ENCODE measurements at regions not wholly inside any gene's neighbourhood (a gene's known extent, or its start where the extent isn't known, plus 50 kb on each side); places are given as distances from the start of the nearest gene placed in this dataset.
"Not testable (repeated sequence)": the region's sequence is repeated elsewhere in the genome, so short reads cannot be mapped to it uniquely, and the experiment has no call there.

GRCh38 chr2:34162231-34162630, 563.1 kb upstream of the FAM98A start:
- H3K27me3 ChIP-seq (replicated peaks in 2 of 5; ENCODE audit: control insufficient read depth in 4 of 5, insufficient read depth in 5 of 5, low read length in 4 of 5): no peaks in the 10 kb centered on the region
- H3K27ac ChIP-seq (ENCODE audit: insufficient read depth in 1 of 2, low read depth in 1 of 2, low read length in 2 of 2, poor library complexity in 1 of 2, severe bottlenecking in 2 of 2): no peak overlapping the region
- ChIA-PET CTCF (no interaction called here), POLR2A (no interaction called here)
- H3K9me3 ChIP-seq (ENCODE audit: control extremely low read depth in 1 of 5, control insufficient read depth in 4 of 5, insufficient read depth in 2 of 5, low read depth in 1 of 5, low read length in 4 of 5): no peaks in the 10 kb centered on the region
- H3K4me1 ChIP-seq (ENCODE audit: control extremely low read depth in 1 of 4, control insufficient read depth in 4 of 4, insufficient read depth in 4 of 4, low read length in 3 of 4): no peaks in the 10 kb centered on the region
- H3K36me3 ChIP-seq (ENCODE audit: control insufficient read depth in 4 of 4, insufficient read depth in 4 of 4, low read length in 3 of 4): no peaks in the 10 kb centered on the region
- H3K4me3 ChIP-seq (ENCODE audit: control insufficient read depth in 1 of 7, extremely low read depth in 1 of 7, insufficient read depth in 4 of 7, low read depth in 2 of 7, low read length in 6 of 7): no peak overlapping the region
- 100% methylated on average over 3 of the region's 4 CpGs for WGBS (ENCODE audit: insufficient coverage)
- no peak for DNase-seq

- CTCF ChIA-PET: no interaction called here
- no peak for DNase-seq
- H3K4me3 ChIP-seq (ENCODE audit: control insufficient read depth in 1 of 7, extremely low read depth in 1 of 7, insufficient read depth in 4 of 7, low read depth in 2 of 7, low read length in 6 of 7): no peak overlapping the region
- H3K27ac ChIP-seq (ENCODE audit: insufficient read depth in 1 of 2, low read depth in 1 of 2, low read length in 2 of 2, poor library complexity in 1 of 2, severe bottlenecking in 2 of 2): no peak overlapping the region
- no peaks in the 10 kb centered on the region for H3K36me3 ChIP-seq (ENCODE audit: control insufficient read depth in 4 of 4, insufficient read depth in 4 of 4, low read length in 3 of 4)
- POLR2A ChIA-PET: no interaction called here
- WGBS (ENCODE audit: insufficient coverage): 93% methylated on average over 3 of the region's 3 CpGs
- no peaks in the 10 kb centered on the region for H3K4me1 ChIP-seq (ENCODE audit: control extremely low read depth in 1 of 4, control insufficient read depth in 4 of 4, insufficient read depth in 4 of 4, low read length in 3 of 4)
- H3K9me3 ChIP-seq (ENCODE audit: control extremely low read depth in 1 of 5, control insufficient read depth in 4 of 5, insufficient read depth in 2 of 5, low read depth in 1 of 5, low read length in 4 of 5): no peaks in the 10 kb centered on the region
- no peaks in the 10 kb centered on the region for H3K27me3 ChIP-seq (replicated peaks in 2 of 5; ENCODE audit: control insufficient read depth in 4 of 5, insufficient read depth in 5 of 5, low read length in 4 of 5)
Observed at GRCh38 chr2:34161549-34161948, 562.5 kb upstream of the FAM98A start.

GRCh38 chr2:34159901-34160300, 560.8 kb upstream of the FAM98A start:
- H3K27me3 ChIP-seq (replicated peaks in 2 of 5; ENCODE audit: control insufficient read depth in 4 of 5, insufficient read depth in 5 of 5, low read length in 4 of 5): no peaks in the 10 kb centered on the region
- POLR2A ChIA-PET: no interaction called here
- no peak overlapping the region for H3K27ac ChIP-seq (ENCODE audit: insufficient read depth in 1 of 2, low read depth in 1 of 2, low read length in 2 of 2, poor library complexity in 1 of 2, severe bottlenecking in 2 of 2)
- no peaks in the 10 kb centered on the region for H3K36me3 ChIP-seq (ENCODE audit: control insufficient read depth in 4 of 4, insufficient read depth in 4 of 4, low read length in 3 of 4)
- no CpG with 5 or more reads among the region's 2 CpGs for WGBS (ENCODE audit: insufficient coverage)
- CTCF ChIA-PET: no interaction called here
- no peak for DNase-seq
- no peaks in the 10 kb centered on the region for H3K9me3 ChIP-seq (ENCODE audit: control extremely low read depth in 1 of 5, control insufficient read depth in 4 of 5, insufficient read depth in 2 of 5, low read depth in 1 of 5, low read length in 4 of 5)
- H3K4me1 ChIP-seq (ENCODE audit: control extremely low read depth in 1 of 4, control insufficient read depth in 4 of 4, insufficient read depth in 4 of 4, low read length in 3 of 4): no peaks in the 10 kb centered on the region
- no peak overlapping the region for H3K4me3 ChIP-seq (ENCODE audit: control insufficient read depth in 1 of 7, extremely low read depth in 1 of 7, insufficient read depth in 4 of 7, low read depth in 2 of 7, low read length in 6 of 7)

GRCh38 chr2:34153484-34153883, 554.4 kb upstream of the FAM98A start:
- 100% methylated on average over 1 of the region's 1 CpG for WGBS (ENCODE audit: insufficient coverage)
- no peak overlapping the region for H3K27ac ChIP-seq (ENCODE audit: insufficient read depth in 1 of 2, low read depth in 1 of 2, low read length in 2 of 2, poor library complexity in 1 of 2, severe bottlenecking in 2 of 2)
- no peak overlapping the region for H3K4me3 ChIP-seq (ENCODE audit: control insufficient read depth in 1 of 7, extremely low read depth in 1 of 7, insufficient read depth in 4 of 7, low read depth in 2 of 7, low read length in 6 of 7)
- no peaks in the 10 kb centered on the region for H3K4me1 ChIP-seq (ENCODE audit: control extremely low read depth in 1 of 4, control insufficient read depth in 4 of 4, insufficient read depth in 4 of 4, low read length in 3 of 4)
- H3K9me3 ChIP-seq (ENCODE audit: control extremely low read depth in 1 of 5, control insufficient read depth in 4 of 5, insufficient read depth in 2 of 5, low read depth in 1 of 5, low read length in 4 of 5): no peaks in the 10 kb centered on the region
- H3K27me3 ChIP-seq (replicated peaks in 2 of 5; ENCODE audit: control insufficient read depth in 4 of 5, insufficient read depth in 5 of 5, low read length in 4 of 5): no peaks in the 10 kb centered on the region
- DNase-seq: no peak
- no peaks in the 10 kb centered on the region for H3K36me3 ChIP-seq (ENCODE audit: control insufficient read depth in 4 of 4, insufficient read depth in 4 of 4, low read length in 3 of 4)
- CTCF ChIA-PET: no interaction called here
- POLR2A ChIA-PET: no interaction called here

GRCh38 chr2:34147780-34148179, 548.7 kb upstream of the FAM98A start:
- peaks cover 0 to 3% (median 0%) of the 10 kb centered on the region in 5 experiments for H3K9me3 ChIP-seq (ENCODE audit: control extremely low read depth in 1 of 5, control insufficient read depth in 4 of 5, insufficient read depth in 2 of 5, low read depth in 1 of 5, low read length in 4 of 5)
- DNase-seq: no peak
- CTCF ChIA-PET: no interaction called here
- H3K27ac ChIP-seq (ENCODE audit: insufficient read depth in 1 of 2, low read depth in 1 of 2, low read length in 2 of 2, poor library complexity in 1 of 2, severe bottlenecking in 2 of 2): no peak overlapping the region
- 99% methylated on average over 8 of the region's 8 CpGs for WGBS (ENCODE audit: insufficient coverage)
- H3K27me3 ChIP-seq (replicated peaks in 2 of 5; ENCODE audit: control insufficient read depth in 4 of 5, insufficient read depth in 5 of 5, low read length in 4 of 5): no peaks in the 10 kb centered on the region
- H3K4me3 ChIP-seq (ENCODE audit: control insufficient read depth in 1 of 7, extremely low read depth in 1 of 7, insufficient read depth in 4 of 7, low read depth in 2 of 7, low read length in 6 of 7): no peak overlapping the region
- H3K4me1 ChIP-seq (ENCODE audit: control extremely low read depth in 1 of 4, control insufficient read depth in 4 of 4, insufficient read depth in 4 of 4, low read length in 3 of 4): no peaks in the 10 kb centered on the region
- H3K36me3 ChIP-seq (ENCODE audit: control insufficient read depth in 4 of 4, insufficient read depth in 4 of 4, low read length in 3 of 4): no peaks in the 10 kb centered on the region
- POLR2A ChIA-PET: no interaction called here

- ChIA-PET CTCF (no interaction called here), POLR2A (no interaction called here)
- H3K27me3 ChIP-seq (replicated peaks in 2 of 5; ENCODE audit: control insufficient read depth in 4 of 5, insufficient read depth in 5 of 5, low read length in 4 of 5): no peaks in the 10 kb centered on the region
- no peak overlapping the region for H3K4me3 ChIP-seq (ENCODE audit: control insufficient read depth in 1 of 7, extremely low read depth in 1 of 7, insufficient read depth in 4 of 7, low read depth in 2 of 7, low read length in 6 of 7)
- DNase-seq: no peak
- H3K9me3 ChIP-seq (ENCODE audit: control extremely low read depth in 1 of 5, control insufficient read depth in 4 of 5, insufficient read depth in 2 of 5, low read depth in 1 of 5, low read length in 4 of 5): peaks cover 0 to 6% (median 0%) of the 10 kb centered on the region in 5 experiments
- H3K27ac ChIP-seq (ENCODE audit: insufficient read depth in 1 of 2, low read depth in 1 of 2, low read length in 2 of 2, poor library complexity in 1 of 2, severe bottlenecking in 2 of 2): no peak overlapping the region
- H3K36me3 ChIP-seq (ENCODE audit: control insufficient read depth in 4 of 4, insufficient read depth in 4 of 4, low read length in 3 of 4): no peaks in the 10 kb centered on the region
- H3K4me1 ChIP-seq (ENCODE audit: control extremely low read depth in 1 of 4, control insufficient read depth in 4 of 4, insufficient read depth in 4 of 4, low read length in 3 of 4): no peaks in the 10 kb centered on the region
- no CpG with 5 or more reads among the region's 1 CpG for WGBS (ENCODE audit: insufficient coverage)
Observed at GRCh38 chr2:34143149-34143548, 544.0 kb upstream of the FAM98A start.

- H3K4me3 ChIP-seq (ENCODE audit: control insufficient read depth in 1 of 7, extremely low read depth in 1 of 7, insufficient read depth in 4 of 7, low read depth in 2 of 7, low read length in 6 of 7); H3K36me3 ChIP-seq (ENCODE audit: control insufficient read depth in 4 of 4, insufficient read depth in 4 of 4, low read length in 3 of 4); H3K27me3 ChIP-seq (replicated peaks in 2 of 5; ENCODE audit: control insufficient read depth in 4 of 5, insufficient read depth in 5 of 5, low read length in 4 of 5); DNase-seq; H3K27ac ChIP-seq (ENCODE audit: insufficient read depth in 1 of 2, low read depth in 1 of 2, low read length in 2 of 2, poor library complexity in 1 of 2, severe bottlenecking in 2 of 2); POLR2A ChIA-PET; H3K4me1 ChIP-seq (ENCODE audit: control extremely low read depth in 1 of 4, control insufficient read depth in 4 of 4, insufficient read depth in 4 of 4, low read length in 3 of 4); H3K9me3 ChIP-seq (ENCODE audit: control extremely low read depth in 1 of 5, control insufficient read depth in 4 of 5, insufficient read depth in 2 of 5, low read depth in 1 of 5, low read length in 4 of 5); CTCF ChIA-PET: not testable (repeated sequence)
- WGBS (ENCODE audit: insufficient coverage): 95% methylated on average over 12 of the region's 18 CpGs
Observed at GRCh38 chr2:34142531-34143008, 543.5 kb upstream of the FAM98A start.

Data from common myeloid progenitor, CD34-positive (primary cell).